HUES6 (cell line): ENCODE measurements at regions not wholly inside any gene's neighbourhood (a gene's known extent, or its start where the extent isn't known, plus 50 kb on each side); places are given as distances from the start of the nearest gene placed in this dataset.

Experiments
- H3K27ac ChIP-seq: 2 replicates; pipeline ENCODE4 v1.7.0; 2013; ENCODE audit warnings: low read depth, mild to moderate bottlenecking, low read length, inconsistent platforms
- H3K27me3 ChIP-seq: 2 replicates; pipeline ENCODE4 v1.6.1; 2013; ENCODE audit warnings: low read length; ENCODE audit not compliant: control insufficient read depth, insufficient read depth
- H3K36me3 ChIP-seq: 2 replicates; pipeline ENCODE4 v1.6.1; 2013; ENCODE audit warnings: low read length; ENCODE audit not compliant: control insufficient read depth, insufficient read depth
- H3K4me1 ChIP-seq: 2 replicates; pipeline ENCODE4 v1.6.1; 2013; ENCODE audit warnings: low read length; ENCODE audit not compliant: control insufficient read depth, insufficient read depth
- H3K4me3 ChIP-seq: 2 replicates; pipeline ENCODE4 v1.5.1; 2013; ENCODE audit warnings: low read depth, low read length
- H3K9ac ChIP-seq: one replicate; pipeline ENCODE4 v1.6.1; 2013; ENCODE audit warnings: mild to moderate bottlenecking, low read length
- H3K9me3 ChIP-seq: 2 replicates; pipeline ENCODE4 v1.6.1; 2013; ENCODE audit warnings: low read depth, low read length; ENCODE audit not compliant: control insufficient read depth, insufficient read depth

GRCh38 chr5:156031181-156031580, 295.8 kb upstream of the SGCD start:
- no peak overlapping the region for H3K27ac ChIP-seq

GRCh38 chr5:156036640-156037039, 290.3 kb upstream of the SGCD start:
- Histone ChIP-seq H3K36me3 (no peaks in the 10 kb centered on the region), H3K9me3 (0 out of 2 replicates have a peak, but pooled peaks cover 2% of the 10 kb centered on the region), H3K27ac (no peak overlapping the region), H3K4me1 (peaks cover 11% of the 10 kb centered on the region), H3K27me3 (no peaks in the 10 kb centered on the region), H3K9ac (no peak overlapping the region), H3K4me3 (no peak overlapping the region)

More at GRCh38 chr5:156031181-156031580, 295.8 kb upstream of the SGCD start:
- Histone ChIP-seq H3K4me3 (no peak overlapping the region), H3K9me3 (0 out of 2 replicates have a peak, but pooled peaks cover 3% of the 10 kb centered on the region), H3K36me3 (no peaks in the 10 kb centered on the region), H3K4me1 (peaks cover 11% of the 10 kb centered on the region), H3K9ac (no peak overlapping the region), H3K27me3 (no peaks in the 10 kb centered on the region)

DNA sequence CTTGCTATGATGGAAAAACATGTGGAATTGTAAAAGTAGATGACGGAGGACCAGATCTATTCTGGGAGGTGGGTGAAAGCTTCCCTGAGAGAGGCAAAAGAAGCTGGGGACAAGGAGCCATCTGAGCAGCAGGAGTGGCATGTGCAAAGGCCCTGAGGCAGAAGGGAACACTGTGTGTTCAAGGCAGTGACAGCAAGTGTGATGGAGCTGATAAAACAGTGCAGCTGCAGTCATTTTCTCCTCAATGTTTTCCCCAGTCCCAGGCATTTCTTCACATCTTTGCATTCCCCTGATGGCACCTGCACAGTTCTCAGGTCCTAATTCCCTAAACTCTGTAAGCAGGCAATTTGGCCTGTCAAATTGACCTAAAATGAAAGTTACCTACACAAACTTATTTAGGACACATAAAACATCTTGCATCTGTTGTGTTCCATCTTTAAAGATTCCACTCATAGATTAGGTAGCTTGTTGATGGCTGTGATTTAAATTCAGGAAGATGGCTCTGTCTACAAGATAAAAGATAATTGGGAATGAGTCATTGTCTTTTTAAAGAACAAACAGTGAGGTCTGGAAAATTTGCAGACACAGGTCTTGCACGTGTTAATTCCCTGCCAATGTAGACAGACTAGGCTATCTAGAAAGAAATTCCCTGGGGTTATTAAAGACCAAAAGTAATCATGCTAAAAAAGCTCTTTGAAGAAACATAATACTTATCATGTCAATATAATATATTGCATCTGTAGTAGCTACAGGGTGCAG, 289.6 kb upstream of the SGCD start:
- Histone ChIP-seq H3K27ac (no peak overlapping the region), H3K4me1 (peaks cover 14% of the 10 kb centered on the region), H3K9me3 (0 out of 2 replicates have a peak, but pooled peaks cover 2% of the 10 kb centered on the region), H3K9ac (no peak overlapping the region), H3K4me3 (no peak overlapping the region), H3K36me3 (no peaks in the 10 kb centered on the region), H3K27me3 (no peaks in the 10 kb centered on the region)

- 0 out of 2 replicates have a peak, but pooled peaks cover 6% of the 10 kb centered on the region for H3K9me3 ChIP-seq
- H3K4me3 ChIP-seq, result no peak overlapping the region
- no peaks in the 10 kb centered on the region for H3K36me3 ChIP-seq
- no peaks in the 10 kb centered on the region for H3K27me3 ChIP-seq
- no peak overlapping the region for H3K9ac ChIP-seq
- peaks cover 14% of the 10 kb centered on the region for H3K4me1 ChIP-seq
- H3K27ac ChIP-seq, result no peak overlapping the region
These were observed 284.2 kb upstream of the SGCD start for GRCh38 chr5:156042726-156043125.

DNA sequence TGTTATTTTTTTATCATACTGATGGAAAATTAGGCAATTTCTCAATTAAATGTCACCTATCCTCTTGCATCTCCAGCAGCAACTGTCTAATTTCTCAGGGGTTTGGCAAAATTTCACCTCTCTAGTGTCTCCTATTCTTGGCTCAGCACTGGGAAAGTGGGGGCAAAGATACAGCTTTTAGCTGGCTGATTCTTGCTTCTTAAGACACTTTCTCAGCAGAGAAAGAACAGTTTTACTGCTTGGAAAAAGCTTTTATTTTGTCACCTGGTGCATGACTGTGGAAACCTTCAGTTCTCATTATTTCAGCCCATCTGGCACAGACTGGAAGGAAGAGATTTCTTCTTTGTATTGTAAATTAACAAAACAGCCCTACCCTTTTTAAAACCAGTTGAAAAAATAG, 283.6 kb upstream of the SGCD start:
- no peaks in the 10 kb centered on the region for H3K36me3 ChIP-seq
- no peak overlapping the region for H3K27ac ChIP-seq
- H3K4me1 ChIP-seq, result peaks cover 14% of the 10 kb centered on the region
- no peaks in the 10 kb centered on the region for H3K27me3 ChIP-seq
- no peak overlapping the region for H3K9ac ChIP-seq
- H3K9me3 ChIP-seq, result 0 out of 2 replicates have a peak, but pooled peaks cover 6% of the 10 kb centered on the region
- H3K4me3 ChIP-seq, result no peak overlapping the region

- no peak overlapping the region for H3K27ac ChIP-seq
- no peaks in the 10 kb centered on the region for H3K9me3 ChIP-seq
- no peak overlapping the region for H3K9ac ChIP-seq
- no peaks in the 10 kb centered on the region; the same call in 1 of the 2 replicates for H3K4me1 ChIP-seq
- no peaks in the 10 kb centered on the region for H3K27me3 ChIP-seq
- H3K36me3 ChIP-seq, result no peaks in the 10 kb centered on the region
- no peak overlapping the region for H3K4me3 ChIP-seq
These were observed 275.0 kb upstream of the SGCD start for GRCh38 chr5:156051972-156052371.

- Histone ChIP-seq H3K36me3 (no peaks in the 10 kb centered on the region), H3K9me3 (no peaks in the 10 kb centered on the region), H3K4me1 (no peaks in the 10 kb centered on the region; the same call in 1 of the 2 replicates), H3K9ac (no peak overlapping the region), H3K27ac (no peak overlapping the region), H3K4me3 (no peak overlapping the region), H3K27me3 (no peaks in the 10 kb centered on the region)
These were observed 274.3 kb upstream of the SGCD start for GRCh38 chr5:156052656-156053055.

DNA sequence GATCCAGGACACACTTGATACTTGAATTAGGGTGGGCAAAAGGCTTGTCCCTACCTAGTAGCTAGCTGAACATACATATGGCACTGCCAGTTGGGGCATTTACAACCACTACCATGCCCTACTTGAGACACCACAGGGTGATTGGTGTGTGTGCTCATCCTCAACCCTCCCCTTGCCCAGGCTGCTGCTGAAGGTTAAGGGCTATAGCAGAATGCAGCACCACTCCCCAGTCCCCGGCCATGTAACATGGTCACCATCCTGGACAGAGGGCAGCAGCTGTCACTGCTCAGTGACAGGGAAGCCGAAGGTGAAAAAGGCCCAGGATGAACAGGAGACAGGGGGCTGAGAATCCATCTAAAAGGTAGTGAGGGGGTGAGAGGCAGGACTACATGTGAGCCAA, 273.9 kb upstream of the SGCD start:
- no peak overlapping the region for H3K9ac ChIP-seq
- no peak overlapping the region for H3K4me3 ChIP-seq
- no peak overlapping the region for H3K27ac ChIP-seq
- no peaks in the 10 kb centered on the region; the same call in 1 of the 2 replicates for H3K4me1 ChIP-seq
- H3K9me3 ChIP-seq, result no peaks in the 10 kb centered on the region
- no peaks in the 10 kb centered on the region for H3K27me3 ChIP-seq
- no peaks in the 10 kb centered on the region for H3K36me3 ChIP-seq

- no peaks in the 10 kb centered on the region for H3K4me1 ChIP-seq
- H3K27me3 ChIP-seq, result no peaks in the 10 kb centered on the region
- H3K9ac ChIP-seq, result no peak overlapping the region
- peaks cover 8% of the 10 kb centered on the region for H3K9me3 ChIP-seq
- H3K27ac ChIP-seq, result no peak overlapping the region
- no peaks in the 10 kb centered on the region for H3K36me3 ChIP-seq
- no peak overlapping the region for H3K4me3 ChIP-seq
These were observed 250.1 kb upstream of the SGCD start for GRCh38 chr5:156076912-156077311.

GRCh38 chr5:156087577-156088110, 239.3 kb upstream of the SGCD start:
- Histone ChIP-seq H3K27ac (no peak overlapping the region), H3K4me1 (no peaks in the 10 kb centered on the region), H3K9ac (no peak overlapping the region), H3K4me3 (no peak overlapping the region), H3K36me3 (no peaks in the 10 kb centered on the region), H3K27me3 (no peaks in the 10 kb centered on the region), H3K9me3 (peaks cover 39% of the 10 kb centered on the region)
